HepG2 (cell line): ENCODE measurements at regions not wholly inside any gene's neighbourhood (a gene's known extent, or its start where the extent isn't known, plus 50 kb on each side); places are given as distances from the start of the nearest gene placed in this dataset.

ENCODE experiments used
- ATAC-seq: fragments of 200-7000 bp; cut with Tn5 transposase; 3 replicates; pipeline ENCODE4 v1.9.1; 2020; ENCODE audit warnings: mild to moderate bottlenecking, moderate library complexity
- BruUV-seq: library from RNA; stranded (reverse); fragments of 400-500 nt; replicated peaks from 2 replicates; lab custom pipeline; 2021; lab: Mats Ljungman, UMichigan
- CTCF ChIA-PET: fragments of 300-600 bp; formaldehyde crosslinking; extraction: SDS; loops from one replicate; lab custom pipeline; 2021; ENCODE audit warnings: low total read pairs, inconsistent platforms, low intra/inter-chr PET ratio; lab: Yijun Ruan, JAX
- POLR2A ChIA-PET: fragments of 350-600 bp; sonication (Branson Sonifier 250); formaldehyde crosslinking; loops from one replicate; lab custom pipeline; 2020; ENCODE audit warnings: antibody characterized with exemption, inconsistent platforms; lab: Yijun Ruan, JAX
- DNase-seq: peaks from one replicate; pipeline ENCODE4 v3.0.0-alpha.2; 2015; ENCODE audit warnings: low spot score
- FAIRE-seq: peaks from 3 replicates; lab custom pipeline; 2011; peaks lifted over from hg19 to GRCh38; lab: Jason Lieb, UNC
- H2AFZ ChIP-seq: one replicate; pipeline ENCODE4 v1.6.1; 2011; ENCODE audit warnings: low read length, inconsistent platforms
- H3K27ac ChIP-seq: fragments of 300-600 bp; 3 replicates; pipeline ENCODE4 v1.8.0; 2011; ENCODE audit warnings: mixed run types, mild to moderate bottlenecking, mixed read lengths, low read length, inconsistent platforms; ENCODE audit not compliant: insufficient read depth; ENCODE audit errors: extremely low read length
- H3K27me3 ChIP-seq, 2 experiments: fragments of 200-600 bp in 1 of 2; 2 replicates in 1 of 2; 3 replicates in 1 of 2; pipeline versions ENCODE4 v1.6.0 to v1.8.0; 2011; ENCODE audit warnings: low read length in 2 of 2, mild to moderate bottlenecking in 2 of 2, moderate library complexity in 2 of 2, inconsistent platforms in 1 of 2; ENCODE audit not compliant: insufficient read depth in 2 of 2, control insufficient read depth in 1 of 2
- H3K36me3 ChIP-seq, 2 experiments: fragments of 200-600 bp in 1 of 2; replicated peaks in 1 of 2; 2 replicates in 1 of 2; 3 replicates in 1 of 2; pipeline versions ENCODE4 v1.5.1 to v1.8.0; 2011; ENCODE audit warnings: low read length in 2 of 2, inconsistent platforms in 1 of 2; ENCODE audit not compliant: insufficient read depth in 2 of 2, control insufficient read depth in 1 of 2
- H3K4me1 ChIP-seq: 2 replicates; pipeline ENCODE4 v1.5.1; 2012; ENCODE audit warnings: low read length, inconsistent platforms; ENCODE audit not compliant: insufficient read depth
- H3K4me2 ChIP-seq: 2 replicates; pipeline ENCODE4 v1.6.0; 2011; ENCODE audit warnings: low read depth, low read length, inconsistent platforms
- H3K4me3 ChIP-seq, 3 experiments: fragments of 200-600 bp in 1 of 3; sonication (generic), shearing (Covaris generic) in 1 of 3; replicated peaks in 1 of 3; 2 replicates each; pipeline ENCODE4 v1.5.1; 2011 to 2016; ENCODE audit warnings: low read length in 3 of 3, inconsistent platforms in 2 of 3, low read depth in 2 of 3, mild to moderate bottlenecking in 2 of 3, control low read depth in 1 of 3, mixed read lengths in 1 of 3; ENCODE audit not compliant: insufficient read depth in 1 of 3
- H3K79me2 ChIP-seq: one replicate; pipeline ENCODE4 v1.6.1; 2011; ENCODE audit warnings: low read length, inconsistent platforms; ENCODE audit not compliant: insufficient read depth
- H3K9ac ChIP-seq: 2 replicates; pipeline ENCODE4 v1.6.0; 2011; ENCODE audit warnings: mild to moderate bottlenecking, low read depth, low read length, inconsistent platforms; ENCODE audit not compliant: insufficient read depth
- H3K9me3 ChIP-seq: 2 replicates; pipeline ENCODE4 v1.5.1; 2012; ENCODE audit warnings: mild to moderate bottlenecking, low read length
- H4K20me1 ChIP-seq: 2 replicates; pipeline ENCODE4 v1.6.0; 2011; ENCODE audit warnings: inconsistent platforms, mild to moderate bottlenecking, low read length, moderate library complexity; ENCODE audit not compliant: insufficient read depth
- AHR ChIP-seq: IDR thresholded peaks from 2 replicates; pipeline ENCODE4 v1.6.1; 2018; ENCODE audit warnings: missing genetic modification reagents, missing compliant biosample characterization
- ARHGAP35 ChIP-seq: sonication (generic); formaldehyde crosslinking; IDR thresholded peaks from 2 replicates; pipeline ENCODE4 v1.9.0; 2022; ENCODE audit warnings: mild to moderate bottlenecking, inconsistent platforms, moderate library complexity, missing genetic modification reagents, borderline replicate concordance
- KMT2B ChIP-seq: IDR thresholded peaks from 2 replicates; pipeline ENCODE4 v1.6.1; 2016; ENCODE audit warnings: missing genetic modification reagents, missing compliant biosample characterization
- YY1 ChIP-seq: IDR thresholded peaks from 2 replicates; pipeline ENCODE4 v1.6.1; 2011; ENCODE audit warnings: low read length, low read depth, moderate library complexity, mild to moderate bottlenecking; ENCODE audit not compliant: insufficient read depth, insufficient replicate concordance
- ZNF101 ChIP-seq: sonication (generic); formaldehyde crosslinking; IDR thresholded peaks from 2 replicates; pipeline ENCODE4 v1.4.0; 2020; ENCODE audit warnings: mild to moderate bottlenecking, low read depth, missing genetic modification reagents, borderline replicate concordance
- ZNF329 ChIP-seq: sonication (generic); formaldehyde crosslinking; IDR thresholded peaks from 2 replicates; pipeline ENCODE4 v1.9.0; 2021; ENCODE audit warnings: low read depth, mild to moderate bottlenecking, missing genetic modification reagents
- WGBS: methylation state at CpG from one replicate; pipeline ENCODE4 v1.1.6; 2017; ENCODE audit warnings: low lambda C conversion rate; 5-methylcytosine and 5-hydroxymethylcytosine counted together
- in situ Hi-C: cut with HindIII; loops from 2 replicates; pipeline ENCODE4 v1.10.0; 2017; ENCODE audit warnings: low pct_unique_long_range_greater_than_20kb; ENCODE audit not compliant: extremely low pct_ligation_motif_present
- intact Hi-C: fragments of 100-400 bp; cut with micrococcal nuclease; formaldehyde crosslinking; loops from one replicate; pipeline ENCODE4 v1.10.0; 2022; ENCODE audit not compliant: unreplicated experiment
- TF ChIP-seq, protein P1 (sequence below): sonication (generic); formaldehyde crosslinking; IDR thresholded peaks from 2 replicates; pipeline ENCODE4 v1.5.1; 2020; ENCODE audit warnings: mild to moderate bottlenecking, missing genetic modification reagents, borderline replicate concordance
- TF ChIP-seq, protein P2 (sequence below): sonication (generic); formaldehyde crosslinking; conservative IDR thresholded peaks from 2 replicates; pipeline ENCODE4 v1.8.0; 2022; ENCODE audit warnings: mild to moderate bottlenecking, moderate library complexity, missing genetic modification reagents

DNA sequence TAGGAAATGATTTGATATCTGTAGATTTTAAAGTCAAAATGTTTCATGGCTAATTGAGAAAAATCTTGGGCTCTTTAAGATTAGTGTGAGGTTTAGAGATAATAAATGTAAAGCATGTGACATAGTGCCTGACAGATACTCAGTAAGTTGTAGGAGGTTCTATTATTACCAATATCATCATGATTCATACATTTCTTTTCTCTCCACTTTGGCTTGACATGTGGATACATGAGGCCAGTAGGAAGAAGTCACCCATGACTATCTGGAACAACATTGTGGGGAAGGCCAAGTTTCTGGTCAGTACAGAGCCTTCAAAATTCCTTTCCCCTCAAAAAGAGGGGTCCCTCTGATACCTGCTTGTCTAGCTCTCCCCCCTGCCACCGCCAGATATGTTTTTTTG lies 91.2 kb upstream of the SORBS2 start (continued):
- TF ChIP-seq, protein P1, sequence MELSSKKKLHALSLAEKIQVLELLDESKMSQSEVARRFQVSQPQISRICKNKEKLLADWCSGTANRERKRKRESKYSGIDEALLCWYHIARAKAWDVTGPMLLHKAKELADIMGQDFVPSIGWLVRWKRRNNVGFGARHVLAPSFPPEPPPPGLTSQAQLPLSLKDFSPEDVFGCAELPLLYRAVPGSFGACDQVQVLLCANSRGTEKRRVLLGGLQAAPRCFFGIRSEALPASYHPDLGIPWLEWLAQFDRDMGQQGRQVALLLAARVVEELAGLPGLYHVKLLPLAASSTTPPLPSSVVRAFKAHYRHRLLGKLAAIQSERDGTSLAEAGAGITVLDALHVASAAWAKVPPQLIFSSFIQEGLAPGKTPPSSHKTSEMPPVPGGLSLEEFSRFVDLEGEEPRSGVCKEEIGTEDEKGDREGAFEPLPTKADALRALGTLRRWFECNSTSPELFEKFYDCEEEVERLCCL (CRISPR knock-in tag): no peak
- TF ChIP-seq ARHGAP35: no peak
- no peak for TF ChIP-seq ZNF101 (CRISPR knock-in tag)
- no peak for TF ChIP-seq ZNF329 (CRISPR knock-in tag)
- TF ChIP-seq YY1: no peak
- TF ChIP-seq AHR: no peak

DNA sequence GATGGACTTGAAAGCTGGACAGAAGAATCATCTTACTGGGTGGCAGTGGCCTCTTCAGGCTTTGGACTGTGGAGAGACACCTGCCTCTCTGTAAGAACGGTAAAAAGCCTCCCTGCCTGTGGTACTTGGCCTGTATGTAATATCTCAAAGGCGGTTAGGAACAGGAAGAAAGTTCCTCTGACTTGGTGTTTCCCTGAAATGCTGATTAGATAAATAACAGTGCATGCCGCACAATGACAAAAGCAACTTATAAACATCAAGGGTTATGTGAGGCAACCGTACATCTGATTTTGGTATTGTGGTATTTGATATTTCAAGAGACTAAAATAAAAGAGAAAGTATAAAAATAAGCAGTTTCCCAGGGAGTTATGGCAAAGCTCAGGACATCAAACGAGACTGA lies 92.4 kb upstream of the SORBS2 start:
- intact Hi-C loops: no loop called here
- no TSS peak for BruUV-seq
- no peak overlapping the region for H3K4me3 ChIP-seq

More for the DNA sequence above, 92.4 kb upstream of the SORBS2 start:
- 32% methylated on average over 5 of the region's 5 CpGs for WGBS
- no peak overlapping the region for H3K4me2 ChIP-seq
- H2AFZ ChIP-seq: no peak overlapping the region
- no peaks in the 10 kb centered on the region for H4K20me1 ChIP-seq
- H3K79me2 ChIP-seq: no peaks in the 10 kb centered on the region
- no peaks in the 10 kb centered on the region for H3K36me3 ChIP-seq
- in situ Hi-C loops: no loop called here
- ATAC-seq: no peak
- no peak for DNase-seq
- peaks cover 0 to 3% of the 10 kb centered on the region in 2 experiments; a peak in 1 of 5 replicates for H3K27me3 ChIP-seq
- H3K9ac ChIP-seq: no peak overlapping the region
- H3K9me3 ChIP-seq: no peaks in the 10 kb centered on the region
- TF ChIP-seq KMT2B (CRISPR knock-in tag): no peak
- TF ChIP-seq, protein P2, sequence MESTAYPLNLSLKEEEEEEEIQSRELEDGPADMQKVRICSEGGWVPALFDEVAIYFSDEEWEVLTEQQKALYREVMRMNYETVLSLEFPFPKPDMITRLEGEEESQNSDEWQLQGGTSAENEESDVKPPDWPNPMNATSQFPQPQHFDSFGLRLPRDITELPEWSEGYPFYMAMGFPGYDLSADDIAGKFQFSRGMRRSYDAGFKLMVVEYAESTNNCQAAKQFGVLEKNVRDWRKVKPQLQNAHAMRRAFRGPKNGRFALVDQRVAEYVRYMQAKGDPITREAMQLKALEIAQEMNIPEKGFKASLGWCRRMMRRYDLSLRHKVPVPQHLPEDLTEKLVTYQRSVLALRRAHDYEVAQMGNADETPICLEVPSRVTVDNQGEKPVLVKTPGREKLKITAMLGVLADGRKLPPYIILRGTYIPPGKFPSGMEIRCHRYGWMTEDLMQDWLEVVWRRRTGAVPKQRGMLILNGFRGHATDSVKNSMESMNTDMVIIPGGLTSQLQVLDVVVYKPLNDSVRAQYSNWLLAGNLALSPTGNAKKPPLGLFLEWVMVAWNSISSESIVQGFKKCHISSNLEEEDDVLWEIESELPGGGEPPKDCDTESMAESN (CRISPR knock-in tag): no peak
- FAIRE-seq: no peak
- H3K4me1 ChIP-seq: no peaks in the 10 kb centered on the region
- ChIA-PET CTCF (no interaction called here), POLR2A (no interaction called here)
- H3K27ac ChIP-seq: no peak overlapping the region
